Esophagus (tissue), 2 donors: ENCODE measurements at regions not wholly inside any gene's neighbourhood (a gene's known extent, or its start where the extent isn't known, plus 50 kb on each side); places are given as distances from the start of the nearest gene placed in this dataset.

Experiments used
- H3K27ac ChIP-seq, 2 donors: one replicate each; pipeline ENCODE4 v1.5.1; 2013; ENCODE audit warnings: low read depth in 2 of 2, mild to moderate bottlenecking in 2 of 2, inconsistent platforms in 1 of 2, low read length in 1 of 2, moderate library complexity in 1 of 2
- H3K27me3 ChIP-seq, 2 donors: one replicate each; pipeline ENCODE4 v1.6.1; 2013; ENCODE audit warnings: low read length in 2 of 2, control low read depth in 1 of 2, mild to moderate bottlenecking in 1 of 2; ENCODE audit not compliant: insufficient read depth in 2 of 2, control insufficient read depth in 1 of 2
- H3K36me3 ChIP-seq, 2 donors: one replicate each; pipeline ENCODE4 v1.6.1; 2013; ENCODE audit warnings: low read length in 1 of 2; ENCODE audit not compliant: control insufficient read depth in 2 of 2, insufficient read depth in 2 of 2
- H3K4me1 ChIP-seq, 2 donors: one replicate each; pipeline ENCODE4 v1.6.1; 2013; ENCODE audit warnings: low read length in 1 of 2; ENCODE audit not compliant: control insufficient read depth in 2 of 2, insufficient read depth in 2 of 2
- H3K4me3 ChIP-seq, 2 donors: one replicate each; pipeline ENCODE4 v1.5.1; 2013; ENCODE audit warnings: low read length in 2 of 2, mild to moderate bottlenecking in 2 of 2, low read depth in 1 of 2, moderate library complexity in 1 of 2
- H3K9me3 ChIP-seq, 2 donors: one replicate each; pipeline ENCODE4 v1.6.1; 2013; ENCODE audit warnings: mild to moderate bottlenecking in 2 of 2, low read depth in 1 of 2, low read length in 1 of 2, moderate library complexity in 1 of 2; ENCODE audit not compliant: control insufficient read depth in 2 of 2, insufficient read depth in 1 of 2
- WGBS, 2 donors: extraction: QIAGEN DNeasy Blood & Tissue Kit; methylation state at CpG; one replicate each; pipeline ENCODE4 v1.1.7; 2013; 5-methylcytosine and 5-hydroxymethylcytosine counted together
- donor health status: healthy with polysubstance abuse.
- donor health status: Bipolar disorder and iron deficiency.

DNA sequence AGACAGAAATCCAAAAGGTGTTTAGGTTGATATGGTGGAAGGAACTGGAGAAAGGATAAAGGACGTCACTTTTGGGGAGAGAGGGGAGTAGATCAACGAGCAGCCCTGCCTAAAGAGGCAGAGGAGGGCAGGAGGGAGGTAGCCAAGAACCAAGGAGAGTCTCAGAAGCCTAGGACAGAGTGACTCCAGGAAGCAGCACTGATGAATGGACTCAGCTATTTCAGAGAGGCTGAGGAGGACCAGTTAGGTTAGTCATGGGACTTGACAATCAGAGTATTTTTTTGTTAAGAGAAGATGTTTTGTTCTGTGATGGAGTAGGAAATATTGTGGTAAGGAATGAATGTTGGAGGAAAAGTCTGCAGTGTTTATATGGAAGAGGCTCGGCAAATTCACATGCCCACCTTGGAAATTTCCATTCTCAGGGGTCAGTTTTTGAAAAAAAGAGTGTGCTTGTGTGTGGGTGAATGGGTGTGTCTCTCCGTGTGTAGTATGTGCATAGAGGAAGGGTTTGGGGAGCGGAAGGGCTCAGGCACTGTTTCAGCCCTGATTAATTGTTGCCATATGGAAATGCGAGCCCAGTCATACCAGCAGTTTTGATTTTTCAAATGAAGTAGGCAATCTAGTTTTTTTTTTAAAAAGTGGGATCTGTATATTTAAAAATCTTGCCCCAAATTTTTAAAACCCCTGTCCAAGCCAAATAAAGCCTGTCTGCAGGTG, 303.6 kb downstream of the SAMD5 start:
- no peak overlapping the region for H3K27ac ChIP-seq
- no peaks in the 10 kb centered on the region for H3K9me3 ChIP-seq
- H3K4me3 ChIP-seq = no peak overlapping the region
- 84 to 85% methylated on average over 6 of the region's 6 CpGs for WGBS, 2 donors
- H3K27me3 ChIP-seq = no peaks in the 10 kb centered on the region
- no peaks in the 10 kb centered on the region for H3K36me3 ChIP-seq
- H3K4me1 ChIP-seq = no peaks in the 10 kb centered on the region

DNA sequence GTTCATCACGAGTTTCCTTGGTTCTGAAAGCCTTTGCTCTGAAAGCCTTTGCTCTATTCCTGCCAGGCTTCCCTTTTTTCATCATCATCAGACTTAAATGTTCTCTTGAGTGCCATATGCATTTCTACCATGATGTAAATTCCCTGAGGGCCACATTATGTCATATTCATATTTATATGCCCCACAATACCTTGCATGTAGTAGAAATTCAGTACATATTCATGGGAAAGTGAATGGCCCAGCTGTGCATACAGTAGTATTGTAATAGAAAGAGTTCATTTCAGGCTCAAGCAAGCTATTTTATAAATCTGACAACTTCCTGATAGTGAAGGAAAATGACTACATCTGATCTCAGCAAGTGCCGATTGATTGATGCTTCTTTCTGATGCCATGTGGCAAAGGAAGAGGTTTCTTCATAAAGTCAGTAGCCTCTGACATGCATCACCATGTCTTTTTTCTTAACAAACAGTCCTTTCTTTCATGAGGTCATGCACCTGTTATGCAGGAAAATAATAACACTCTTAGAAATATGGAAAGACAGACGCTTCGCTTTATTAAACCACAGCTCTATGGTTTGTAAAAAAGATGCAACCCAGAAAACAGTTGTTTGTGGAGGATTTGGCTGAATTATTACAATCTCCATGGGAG, 308.7 kb downstream of the SAMD5 start:
- Histone ChIP-seq H3K36me3 (no peaks in the 10 kb centered on the region), H3K4me1 (no peaks in the 10 kb centered on the region), H3K9me3 (no peaks in the 10 kb centered on the region), H3K27me3 (no peaks in the 10 kb centered on the region), H3K4me3 (no peak overlapping the region), H3K27ac (no peak overlapping the region)
- 86 to 89% methylated on average over 4 of the region's 4 CpGs for WGBS, 2 donors

DNA sequence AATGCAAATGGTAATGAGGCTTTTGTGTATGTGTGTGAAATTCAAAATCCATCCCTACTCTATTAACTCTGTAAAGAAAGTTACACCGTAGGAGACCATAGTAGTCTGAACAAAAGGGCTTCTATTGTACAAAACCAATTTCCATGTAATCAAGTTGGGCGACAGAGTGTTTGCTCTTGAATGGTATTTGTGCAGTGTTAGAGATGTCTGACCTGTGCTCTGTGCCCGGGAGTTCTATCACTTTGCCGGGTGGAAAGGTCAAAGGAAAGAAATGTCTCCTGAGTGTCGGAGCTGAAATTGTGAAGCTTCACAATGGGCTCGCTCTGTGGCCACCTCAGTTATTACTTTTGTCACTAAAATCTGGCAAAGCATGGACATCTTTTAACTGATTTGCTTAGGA, 312.0 kb downstream of the SAMD5 start:
- no peaks in the 10 kb centered on the region for H3K27me3 ChIP-seq
- no peaks in the 10 kb centered on the region for H3K4me1 ChIP-seq
- WGBS, 2 donors = 75 to 90% methylated on average over 6 of the region's 6 CpGs
- H3K4me3 ChIP-seq = no peak overlapping the region
- no peaks in the 10 kb centered on the region for H3K36me3 ChIP-seq
- no peaks in the 10 kb centered on the region for H3K9me3 ChIP-seq
- H3K27ac ChIP-seq = no peak overlapping the region

DNA sequence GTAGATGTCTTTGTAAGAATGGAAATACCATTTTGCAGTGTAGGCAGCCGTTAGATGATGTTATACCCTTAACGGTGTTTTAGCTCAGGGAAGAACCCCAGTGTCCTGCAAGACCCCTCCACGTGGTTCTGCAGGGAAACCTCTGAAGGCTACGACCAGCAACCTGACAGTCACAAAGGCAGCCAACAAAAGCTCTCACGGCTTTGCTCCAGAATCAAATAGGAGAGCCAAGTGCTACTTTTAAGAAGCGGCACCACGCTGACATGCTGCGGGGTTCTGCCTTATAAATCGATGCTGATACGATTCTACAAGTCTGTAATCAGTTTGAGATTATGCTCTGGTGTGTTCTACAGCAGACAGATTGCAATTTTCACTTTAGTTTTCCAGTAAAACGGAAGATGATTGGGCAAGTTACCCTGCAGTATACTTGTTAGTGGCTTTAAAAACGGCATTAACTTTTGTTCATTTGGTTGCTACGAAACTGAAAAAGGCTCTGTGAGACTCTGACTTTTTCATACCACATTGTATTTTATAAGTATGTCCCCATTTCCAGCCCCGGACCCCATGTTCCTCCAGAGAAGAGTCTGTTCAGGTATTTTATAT, 312.9 kb downstream of the SAMD5 start:
- 80 to 84% methylated on average over 14 of the region's 14 CpGs for WGBS, 2 donors
- no peaks in the 10 kb centered on the region for H3K4me1 ChIP-seq

DNA sequence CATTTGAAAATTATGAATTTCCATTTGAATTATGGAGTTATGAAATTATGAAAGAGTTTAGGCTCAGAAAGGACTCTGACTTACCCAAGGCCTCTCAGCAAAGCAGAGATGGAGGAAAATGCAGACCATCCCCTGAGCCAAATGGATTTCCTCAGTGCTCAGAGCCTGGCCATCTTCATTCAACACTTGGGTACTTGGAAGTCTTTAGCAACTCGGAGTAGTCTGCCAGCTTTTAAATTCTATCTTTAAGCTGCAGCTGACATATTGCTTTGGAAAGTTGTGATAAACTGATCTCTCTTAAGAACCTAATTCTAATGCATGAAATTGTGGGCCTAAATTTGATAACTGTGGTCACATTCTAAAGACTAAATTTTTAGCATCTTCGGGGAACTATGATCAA, 315.4 kb downstream of the SAMD5 start:
- Histone ChIP-seq H3K36me3 (no peaks in the 10 kb centered on the region), H3K4me1 (no peaks in the 10 kb centered on the region), H3K4me3 (no peak overlapping the region), H3K27ac (no peak overlapping the region), H3K9me3 (no peaks in the 10 kb centered on the region), H3K27me3 (no peaks in the 10 kb centered on the region)
- 78 to 84% methylated on average over 2 of the region's 2 CpGs for WGBS, 2 donors

More for the DNA sequence above, 312.9 kb downstream of the SAMD5 start:
- Histone ChIP-seq H3K4me3 (no peak overlapping the region), H3K27me3 (no peaks in the 10 kb centered on the region), H3K36me3 (no peaks in the 10 kb centered on the region), H3K27ac (no peak overlapping the region), H3K9me3 (no peaks in the 10 kb centered on the region)

DNA sequence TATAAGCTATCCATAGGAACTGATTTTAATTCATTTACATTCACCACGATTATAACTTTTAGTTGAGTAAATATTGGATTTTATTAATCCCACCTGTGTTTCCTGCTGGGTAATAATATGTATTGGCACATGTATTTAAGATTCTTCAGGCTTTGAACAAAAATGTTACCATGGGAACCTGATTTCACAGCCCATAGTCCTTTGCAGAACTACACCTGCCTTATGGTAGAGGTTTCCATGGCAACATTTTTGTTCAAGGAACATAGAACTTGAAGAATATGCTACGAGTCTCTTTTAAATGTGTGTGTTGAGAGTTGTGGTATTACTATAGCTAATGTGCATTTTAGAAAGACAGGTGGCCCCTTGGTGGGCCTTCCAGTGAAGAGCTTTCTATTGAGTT, 317.4 kb downstream of the SAMD5 start:
- 74 to 81% methylated on average over 2 of the region's 2 CpGs for WGBS, 2 donors
- no peaks in the 10 kb centered on the region for H3K4me1 ChIP-seq
- H3K4me3 ChIP-seq = no peak overlapping the region
- H3K9me3 ChIP-seq = no peaks in the 10 kb centered on the region
- H3K27me3 ChIP-seq = no peaks in the 10 kb centered on the region
- no peak overlapping the region for H3K27ac ChIP-seq
- H3K36me3 ChIP-seq = no peaks in the 10 kb centered on the region

DNA sequence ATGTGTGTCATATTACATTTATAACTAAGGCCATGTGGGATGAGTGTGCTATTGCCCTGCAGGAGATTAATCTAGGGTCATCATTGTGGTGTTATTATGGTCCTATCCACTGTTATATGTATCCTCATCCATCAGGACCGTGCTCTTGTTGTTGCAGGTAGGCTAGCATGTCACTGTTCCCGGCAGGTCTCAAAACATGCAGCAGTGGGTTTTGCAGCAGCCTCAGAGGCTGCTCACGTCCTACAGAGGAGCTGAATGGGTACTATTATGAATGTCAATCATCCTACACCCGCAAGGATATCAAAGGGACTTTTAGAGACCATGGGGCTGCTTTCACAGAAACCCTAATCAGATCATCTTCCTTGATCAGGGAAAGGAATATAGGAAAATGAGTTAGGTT, 318.2 kb downstream of the SAMD5 start:
- Histone ChIP-seq H3K4me3 (no peak overlapping the region), H3K36me3 (no peaks in the 10 kb centered on the region), H3K27me3 (no peaks in the 10 kb centered on the region), H3K9me3 (no peaks in the 10 kb centered on the region), H3K27ac (no peak overlapping the region), H3K4me1 (no peaks in the 10 kb centered on the region)
- WGBS, 2 donors = 83 to 84% methylated on average over 4 of the region's 4 CpGs

DNA sequence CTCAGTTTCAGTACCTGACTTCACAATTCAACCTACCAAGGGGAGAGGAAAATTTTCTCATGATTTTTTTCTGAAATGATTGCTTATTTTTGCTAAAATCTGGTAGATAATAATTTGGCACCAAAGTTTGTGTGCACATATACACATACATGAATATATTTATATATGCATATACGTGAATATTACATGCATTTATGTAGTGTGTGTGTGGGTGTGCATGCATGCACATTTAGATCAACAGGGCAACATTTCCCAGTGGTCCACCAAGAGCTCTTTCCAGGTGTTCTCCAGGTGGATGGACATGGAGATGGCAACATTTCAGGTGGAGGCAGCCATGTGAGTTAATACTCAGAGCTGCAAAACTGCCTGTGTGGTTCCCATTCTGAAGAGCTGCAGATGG, 320.9 kb downstream of the SAMD5 start:
- H3K36me3 ChIP-seq = no peaks in the 10 kb centered on the region
- no peak overlapping the region for H3K27ac ChIP-seq
- H3K27me3 ChIP-seq = no peaks in the 10 kb centered on the region
- WGBS, 2 donors = 87 to 92% methylated on average over 1 of the region's 1 CpG
- no peaks in the 10 kb centered on the region for H3K9me3 ChIP-seq
- no peak overlapping the region for H3K4me3 ChIP-seq
- no peaks in the 10 kb centered on the region for H3K4me1 ChIP-seq

DNA sequence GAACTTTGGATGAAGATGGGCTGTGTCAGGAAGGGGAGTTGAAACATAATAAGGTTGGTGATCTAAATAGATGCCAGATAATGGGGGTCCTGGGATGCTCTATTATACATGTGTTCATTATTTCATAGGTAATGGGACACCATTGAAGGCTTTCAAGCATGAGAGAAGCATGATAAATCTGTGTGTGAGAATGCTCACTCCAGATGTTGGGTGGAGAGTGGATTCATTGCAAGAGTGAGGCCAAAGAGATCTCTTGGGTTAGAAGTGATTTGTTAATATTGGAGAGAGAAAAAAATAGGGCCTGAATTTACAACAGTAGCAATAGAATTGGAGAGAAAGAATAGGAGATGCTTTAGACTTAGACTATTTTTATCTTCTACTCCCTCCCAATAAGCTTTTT, 321.3 kb downstream of the SAMD5 start:
- no peaks in the 10 kb centered on the region for H3K27me3 ChIP-seq
- no peaks in the 10 kb centered on the region for H3K9me3 ChIP-seq
- no peak overlapping the region for H3K27ac ChIP-seq
- no peaks in the 10 kb centered on the region for H3K4me1 ChIP-seq
- H3K4me3 ChIP-seq = no peak overlapping the region
- no peaks in the 10 kb centered on the region for H3K36me3 ChIP-seq

DNA sequence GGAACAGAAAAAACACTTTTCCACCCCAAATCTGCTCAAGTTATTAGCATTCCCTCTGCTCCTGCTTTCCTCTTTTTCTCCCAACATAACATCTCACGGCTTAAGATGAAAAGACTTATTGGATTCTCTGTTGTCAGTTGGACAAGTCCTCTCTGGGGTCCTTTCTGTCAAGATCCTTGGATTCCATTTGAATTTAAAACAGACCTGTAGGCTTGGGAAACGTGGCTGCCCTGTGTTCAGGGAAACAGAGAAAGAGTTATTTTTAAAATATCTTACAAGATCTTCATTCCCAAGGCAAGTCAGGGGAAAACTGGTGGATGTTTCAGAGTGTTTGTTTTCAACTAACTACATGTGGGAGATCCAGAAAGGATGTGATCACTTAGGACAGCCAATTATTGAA, 322.9 kb downstream of the SAMD5 start:
- Histone ChIP-seq H3K27ac (no peak overlapping the region), H3K36me3 (no peaks in the 10 kb centered on the region), H3K4me1 (no peaks in the 10 kb centered on the region), H3K4me3 (no peak overlapping the region), H3K9me3 (no peaks in the 10 kb centered on the region), H3K27me3 (no peaks in the 10 kb centered on the region)
- WGBS, 2 donors = 74 to 78% methylated on average over 2 of the region's 2 CpGs
